Fibroblast of lung (primary cell): ENCODE measurements at regions not wholly inside any gene's neighbourhood (a gene's known extent, or its start where the extent isn't known, plus 50 kb on each side); places are given as distances from the start of the nearest gene placed in this dataset.

Experiments used
- DNase-seq, 2 donors: peaks; one replicate each; pipeline versions ENCODE4 v3.0.0 to v3.0.0-alpha.2; 2010; ENCODE audit warnings: low read depth in 2 of 2
- H2AFZ ChIP-seq: 2 replicates; pipeline ENCODE4 v1.5.1; 2012; ENCODE audit warnings: low read length, control low read depth, inconsistent platforms
- H3K27ac ChIP-seq: 2 replicates; pipeline ENCODE4 v1.5.1; 2011; ENCODE audit warnings: low read length, control low read depth; ENCODE audit not compliant: insufficient read depth
- H3K27me3 ChIP-seq: 2 replicates; pipeline ENCODE4 v1.5.1; 2011; ENCODE audit warnings: mild to moderate bottlenecking, low read length; ENCODE audit not compliant: control insufficient read depth, insufficient read depth
- H3K36me3 ChIP-seq: 2 replicates; pipeline ENCODE4 v1.5.1; 2011; ENCODE audit warnings: low read length; ENCODE audit not compliant: control insufficient read depth, insufficient read depth
- H3K4me1 ChIP-seq: 2 replicates; pipeline ENCODE4 v1.5.1; 2011; ENCODE audit warnings: low read length; ENCODE audit not compliant: control insufficient read depth, insufficient read depth; ENCODE audit errors: extremely low read depth
- H3K4me2 ChIP-seq: 2 replicates; pipeline ENCODE4 v1.5.1; 2011; ENCODE audit warnings: low read length, control low read depth; ENCODE audit not compliant: insufficient read depth; ENCODE audit errors: extremely low read depth
- H3K4me3 ChIP-seq, 4 experiments: fragments of 200-600 bp in 1 of 4; sonication (generic) in 1 of 4; replicated peaks in 1 of 4; 2 replicates each; pipeline ENCODE4 v1.5.1; 2011 to 2016; ENCODE audit warnings: low read length in 4 of 4, low read depth in 3 of 4, mild to moderate bottlenecking in 3 of 4, control low read depth in 2 of 4, inconsistent platforms in 1 of 4, mixed read lengths in 1 of 4; ENCODE audit not compliant: insufficient read depth in 1 of 4; ENCODE audit errors: control extremely low read depth in 1 of 4
- H3K79me2 ChIP-seq: 2 replicates; pipeline ENCODE4 v1.5.1; 2012; ENCODE audit warnings: mild to moderate bottlenecking, low read length, inconsistent platforms; ENCODE audit not compliant: control insufficient read depth, insufficient read depth
- H3K9ac ChIP-seq: 2 replicates; pipeline ENCODE4 v1.5.1; 2011; ENCODE audit warnings: mild to moderate bottlenecking, low read length, control low read depth; ENCODE audit not compliant: insufficient read depth
- H3K9me3 ChIP-seq: 2 replicates; pipeline ENCODE4 v1.5.1; 2012; ENCODE audit warnings: low read depth, low read length; ENCODE audit not compliant: control insufficient read depth, insufficient read depth
- H4K20me1 ChIP-seq: 2 replicates; pipeline ENCODE4 v1.5.1; 2011; ENCODE audit warnings: low read length; ENCODE audit not compliant: control insufficient read depth, insufficient read depth; ENCODE audit errors: extremely low read depth
- EZH2 ChIP-seq: IDR thresholded peaks from 2 replicates; pipeline ENCODE4 v1.5.1; 2012; ENCODE audit warnings: low read length, control low read depth, mild to moderate bottlenecking; ENCODE audit errors: missing control alignments
- TF ChIP-seq, protein P1 (sequence below), 2 donors: IDR thresholded peaks in 1 of 2; conservative IDR thresholded peaks in 1 of 2; 1 replicate in 1 of 2; 2 replicates in 1 of 2; pipeline ENCODE4 v1.5.1; 2011 to 2012; ENCODE audit warnings: low read length in 2 of 2, control low read depth in 1 of 2, inconsistent platforms in 1 of 2, low read depth in 1 of 2, mild to moderate bottlenecking in 1 of 2

DNA sequence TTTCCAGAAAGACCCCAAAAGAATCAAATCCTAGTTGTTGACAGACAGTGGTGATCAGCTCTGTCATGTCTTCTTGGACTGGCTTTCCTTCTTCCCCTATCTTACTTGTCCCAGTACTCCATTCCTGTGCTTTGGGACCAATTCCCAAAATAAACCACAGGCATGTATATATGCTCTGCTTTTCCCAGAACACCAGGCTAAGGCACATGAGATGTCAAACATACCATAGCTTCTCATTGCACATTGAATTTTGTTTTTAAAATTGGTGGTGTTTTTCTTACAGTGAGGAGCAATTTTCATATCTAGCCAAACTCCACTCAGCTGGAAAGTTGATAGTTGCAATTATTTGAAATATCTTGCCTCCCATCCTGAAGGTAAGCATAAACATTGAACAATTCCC lies 88.9 kb upstream of the RGPD4 start:
- H3K4me1 ChIP-seq: no peaks in the 10 kb centered on the region
- TF ChIP-seq, protein P1, sequence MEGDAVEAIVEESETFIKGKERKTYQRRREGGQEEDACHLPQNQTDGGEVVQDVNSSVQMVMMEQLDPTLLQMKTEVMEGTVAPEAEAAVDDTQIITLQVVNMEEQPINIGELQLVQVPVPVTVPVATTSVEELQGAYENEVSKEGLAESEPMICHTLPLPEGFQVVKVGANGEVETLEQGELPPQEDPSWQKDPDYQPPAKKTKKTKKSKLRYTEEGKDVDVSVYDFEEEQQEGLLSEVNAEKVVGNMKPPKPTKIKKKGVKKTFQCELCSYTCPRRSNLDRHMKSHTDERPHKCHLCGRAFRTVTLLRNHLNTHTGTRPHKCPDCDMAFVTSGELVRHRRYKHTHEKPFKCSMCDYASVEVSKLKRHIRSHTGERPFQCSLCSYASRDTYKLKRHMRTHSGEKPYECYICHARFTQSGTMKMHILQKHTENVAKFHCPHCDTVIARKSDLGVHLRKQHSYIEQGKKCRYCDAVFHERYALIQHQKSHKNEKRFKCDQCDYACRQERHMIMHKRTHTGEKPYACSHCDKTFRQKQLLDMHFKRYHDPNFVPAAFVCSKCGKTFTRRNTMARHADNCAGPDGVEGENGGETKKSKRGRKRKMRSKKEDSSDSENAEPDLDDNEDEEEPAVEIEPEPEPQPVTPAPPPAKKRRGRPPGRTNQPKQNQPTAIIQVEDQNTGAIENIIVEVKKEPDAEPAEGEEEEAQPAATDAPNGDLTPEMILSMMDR (conservative IDR thresholded peaks at IDR 0.05 in 1 of 2, IDR thresholded peaks at IDR 0.05 in 1 of 2; ENCODE audit: low read depth in 1 of 2, low read length in 2 of 2): no peak
- no peak for TF ChIP-seq EZH2
- no peak overlapping the region for H2AFZ ChIP-seq

DNA sequence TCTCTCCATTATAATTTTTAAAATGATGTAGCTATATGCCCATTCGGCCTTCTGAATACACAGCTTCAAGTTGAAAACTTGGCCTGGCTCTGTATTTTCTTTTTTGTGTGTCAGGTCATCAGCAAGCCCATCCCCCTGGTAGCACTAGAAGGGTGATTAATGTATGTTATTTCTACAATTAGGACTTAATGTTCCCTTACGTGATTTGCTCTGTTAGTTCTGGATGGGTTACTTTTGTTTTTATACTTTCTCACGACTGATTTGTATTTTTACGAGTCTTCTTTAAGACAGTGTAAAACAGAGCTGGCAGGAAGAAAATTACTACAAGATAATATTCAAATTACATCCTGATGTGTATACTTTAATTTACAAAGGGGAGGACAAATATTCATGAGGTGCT lies 88.4 kb upstream of the RGPD4 start:
- Histone ChIP-seq H3K9ac (no peak overlapping the region), H3K4me1 (no peaks in the 10 kb centered on the region), H3K27ac (no peak overlapping the region), H3K4me3 (no peak overlapping the region), H4K20me1 (no peaks in the 10 kb centered on the region), H3K9me3 (no peaks in the 10 kb centered on the region), H2AFZ (no peak overlapping the region), H3K27me3 (no peaks in the 10 kb centered on the region), H3K79me2 (no peaks in the 10 kb centered on the region), H3K36me3 (no peaks in the 10 kb centered on the region), H3K4me2 (no peak overlapping the region)
- no peak for TF ChIP-seq EZH2
- TF ChIP-seq, protein P1 (conservative IDR thresholded peaks at IDR 0.05 in 1 of 2, IDR thresholded peaks at IDR 0.05 in 1 of 2; ENCODE audit: low read depth in 1 of 2, low read length in 2 of 2): no peak
- no peak for DNase-seq

More for the DNA sequence above, 88.9 kb upstream of the RGPD4 start:
- Histone ChIP-seq H4K20me1 (no peaks in the 10 kb centered on the region), H3K27ac (no peak overlapping the region), H3K27me3 (no peaks in the 10 kb centered on the region), H3K9ac (no peak overlapping the region), H3K4me2 (no peak overlapping the region), H3K79me2 (no peaks in the 10 kb centered on the region), H3K4me3 (no peak overlapping the region), H3K9me3 (no peaks in the 10 kb centered on the region), H3K36me3 (no peaks in the 10 kb centered on the region)
- DNase-seq: no peak

DNA sequence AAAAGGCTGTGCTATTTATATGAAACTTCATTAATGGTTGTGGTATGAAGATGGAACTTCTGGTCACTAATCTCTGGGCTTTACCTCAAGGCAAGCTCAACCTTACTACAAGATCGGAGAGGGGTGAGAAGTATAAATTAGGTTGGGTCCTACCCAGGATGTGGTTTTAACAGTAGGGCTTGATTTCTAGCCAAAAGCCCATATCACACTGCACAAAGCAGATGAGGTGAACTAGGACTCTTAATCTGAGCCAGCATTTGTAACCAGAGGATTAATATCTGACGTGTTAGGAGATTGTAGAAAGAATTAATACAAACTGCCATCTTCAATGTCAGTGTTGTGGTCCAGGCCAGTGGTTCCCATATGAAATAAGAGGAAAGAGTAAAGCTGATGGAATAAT lies 86.4 kb upstream of the RGPD4 start:
- H4K20me1 ChIP-seq: no peaks in the 10 kb centered on the region
- no peaks in the 10 kb centered on the region for H3K9me3 ChIP-seq
- no peak for DNase-seq
- no peak overlapping the region for H3K9ac ChIP-seq
- no peaks in the 10 kb centered on the region for H3K79me2 ChIP-seq
- no peaks in the 10 kb centered on the region for H3K4me1 ChIP-seq
- H2AFZ ChIP-seq: no peak overlapping the region
- no peak overlapping the region for H3K4me3 ChIP-seq
- H3K27me3 ChIP-seq: no peaks in the 10 kb centered on the region
- H3K27ac ChIP-seq: no peak overlapping the region
- no peak for TF ChIP-seq EZH2
- TF ChIP-seq, protein P1 (conservative IDR thresholded peaks at IDR 0.05 in 1 of 2, IDR thresholded peaks at IDR 0.05 in 1 of 2; ENCODE audit: low read depth in 1 of 2, low read length in 2 of 2): no peak
- H3K4me2 ChIP-seq: no peak overlapping the region
- H3K36me3 ChIP-seq: no peaks in the 10 kb centered on the region
